Fibroblast of villous mesenchyme (primary cell): ENCODE measurements at regions not wholly inside any gene's neighbourhood (a gene's known extent, or its start where the extent isn't known, plus 50 kb on each side); places are given as distances from the start of the nearest gene placed in this dataset.

Experiments
- DNase-seq: peaks from one replicate; pipeline ENCODE4 v3.0.0-alpha.2; 2010; ENCODE audit warnings: low read depth
- H3K4me3 ChIP-seq: 2 replicates; pipeline ENCODE4 v1.5.1; 2011; ENCODE audit warnings: low read depth, mild to moderate bottlenecking, low read length
- TF ChIP-seq, protein P1 (sequence below): IDR thresholded peaks from 2 replicates; pipeline ENCODE4 v1.5.1; 2012; ENCODE audit warnings: low read depth, mild to moderate bottlenecking, low read length; ENCODE audit not compliant: insufficient read depth

DNA sequence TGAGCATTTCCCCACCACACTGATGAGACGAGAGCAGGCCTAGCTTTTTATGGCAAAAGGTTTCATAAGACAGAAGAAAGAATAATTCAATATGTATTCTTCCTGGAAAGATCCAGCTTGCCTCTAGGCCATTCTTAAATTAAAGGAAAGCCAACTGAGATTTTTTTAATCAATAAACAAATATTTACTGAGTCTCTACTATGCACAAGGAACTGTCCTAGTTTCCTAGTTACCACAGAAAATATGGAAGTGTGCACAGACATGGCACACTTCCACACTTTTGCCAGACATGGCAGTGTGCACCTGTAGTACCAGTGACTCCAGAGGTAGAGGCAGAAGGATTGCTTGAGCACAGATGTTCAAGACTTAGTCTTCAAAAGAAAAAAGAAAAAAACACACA, 281.0 kb downstream of the CETN3 start:
- TF ChIP-seq, protein P1, sequence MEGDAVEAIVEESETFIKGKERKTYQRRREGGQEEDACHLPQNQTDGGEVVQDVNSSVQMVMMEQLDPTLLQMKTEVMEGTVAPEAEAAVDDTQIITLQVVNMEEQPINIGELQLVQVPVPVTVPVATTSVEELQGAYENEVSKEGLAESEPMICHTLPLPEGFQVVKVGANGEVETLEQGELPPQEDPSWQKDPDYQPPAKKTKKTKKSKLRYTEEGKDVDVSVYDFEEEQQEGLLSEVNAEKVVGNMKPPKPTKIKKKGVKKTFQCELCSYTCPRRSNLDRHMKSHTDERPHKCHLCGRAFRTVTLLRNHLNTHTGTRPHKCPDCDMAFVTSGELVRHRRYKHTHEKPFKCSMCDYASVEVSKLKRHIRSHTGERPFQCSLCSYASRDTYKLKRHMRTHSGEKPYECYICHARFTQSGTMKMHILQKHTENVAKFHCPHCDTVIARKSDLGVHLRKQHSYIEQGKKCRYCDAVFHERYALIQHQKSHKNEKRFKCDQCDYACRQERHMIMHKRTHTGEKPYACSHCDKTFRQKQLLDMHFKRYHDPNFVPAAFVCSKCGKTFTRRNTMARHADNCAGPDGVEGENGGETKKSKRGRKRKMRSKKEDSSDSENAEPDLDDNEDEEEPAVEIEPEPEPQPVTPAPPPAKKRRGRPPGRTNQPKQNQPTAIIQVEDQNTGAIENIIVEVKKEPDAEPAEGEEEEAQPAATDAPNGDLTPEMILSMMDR, result no peak
- no peak overlapping the region for H3K4me3 ChIP-seq
- no peak for DNase-seq

DNA sequence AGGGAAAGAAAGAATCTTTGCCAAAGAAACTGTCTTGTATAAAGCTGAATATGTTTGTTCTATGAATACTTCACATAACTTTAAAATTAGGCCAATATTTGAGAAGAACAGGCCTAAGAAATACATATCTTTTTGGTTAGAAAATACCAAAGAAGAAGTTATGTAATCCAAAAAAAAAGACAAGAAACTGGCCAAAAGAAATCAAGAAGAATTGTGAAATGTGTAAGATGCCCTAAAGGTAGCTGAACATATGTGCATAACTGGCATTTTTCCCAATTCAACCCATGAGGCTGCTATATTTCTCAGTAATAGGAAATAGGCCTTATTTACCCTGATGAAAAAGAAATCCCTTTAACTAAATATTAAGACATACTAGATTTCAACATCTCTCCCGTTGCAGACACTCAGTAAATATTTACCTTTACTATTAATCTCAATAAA, 290.0 kb downstream of the CETN3 start:
- H3K4me3 ChIP-seq, result no peak overlapping the region
- peak; percentile 27 for DNase-seq
- TF ChIP-seq, protein P1, result no peak

DNA sequence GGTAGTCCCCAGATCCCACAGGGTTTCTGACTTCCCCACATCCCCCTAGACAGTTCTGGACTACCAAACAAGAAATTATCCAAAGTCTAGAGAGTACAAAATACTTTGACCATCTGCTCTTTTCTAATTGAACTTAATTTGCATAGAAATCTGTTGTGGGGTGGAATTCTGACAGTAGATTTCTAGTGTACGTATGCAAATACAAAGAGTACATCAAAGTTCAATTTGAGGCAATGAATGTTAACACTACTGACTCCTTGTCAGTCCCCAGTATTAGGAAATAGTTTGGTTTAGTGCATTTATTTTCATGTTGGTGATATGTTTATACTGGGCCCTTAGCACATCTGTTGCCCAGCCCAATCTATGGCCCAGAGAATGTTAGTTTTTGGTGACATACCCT, 292.6 kb downstream of the CETN3 start:
- TF ChIP-seq, protein P1, result no peak
- DNase-seq, result no peak
- H3K4me3 ChIP-seq, result no peak overlapping the region

DNA sequence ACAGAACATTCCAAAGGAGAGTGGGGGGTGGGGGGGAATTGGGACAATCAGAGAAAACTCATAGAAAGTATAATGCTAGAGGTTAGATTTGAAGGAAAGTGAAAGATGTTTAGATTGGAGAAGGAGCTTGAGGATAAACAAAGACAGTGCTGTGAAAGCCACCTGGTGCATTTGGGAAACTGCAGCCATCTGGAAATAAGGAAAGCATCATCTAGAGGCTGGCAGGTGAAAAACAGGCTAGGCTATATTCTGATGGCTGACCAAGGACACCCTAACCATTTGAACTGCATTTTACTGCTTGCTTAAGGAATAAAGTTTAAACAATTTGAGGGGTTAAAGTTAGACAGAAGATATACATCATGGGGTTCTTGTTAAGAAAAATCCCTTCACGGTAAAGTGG, 296.4 kb downstream of the CETN3 start:
- no peak overlapping the region for H3K4me3 ChIP-seq
- no peak for DNase-seq
- TF ChIP-seq, protein P1, result no peak

DNA sequence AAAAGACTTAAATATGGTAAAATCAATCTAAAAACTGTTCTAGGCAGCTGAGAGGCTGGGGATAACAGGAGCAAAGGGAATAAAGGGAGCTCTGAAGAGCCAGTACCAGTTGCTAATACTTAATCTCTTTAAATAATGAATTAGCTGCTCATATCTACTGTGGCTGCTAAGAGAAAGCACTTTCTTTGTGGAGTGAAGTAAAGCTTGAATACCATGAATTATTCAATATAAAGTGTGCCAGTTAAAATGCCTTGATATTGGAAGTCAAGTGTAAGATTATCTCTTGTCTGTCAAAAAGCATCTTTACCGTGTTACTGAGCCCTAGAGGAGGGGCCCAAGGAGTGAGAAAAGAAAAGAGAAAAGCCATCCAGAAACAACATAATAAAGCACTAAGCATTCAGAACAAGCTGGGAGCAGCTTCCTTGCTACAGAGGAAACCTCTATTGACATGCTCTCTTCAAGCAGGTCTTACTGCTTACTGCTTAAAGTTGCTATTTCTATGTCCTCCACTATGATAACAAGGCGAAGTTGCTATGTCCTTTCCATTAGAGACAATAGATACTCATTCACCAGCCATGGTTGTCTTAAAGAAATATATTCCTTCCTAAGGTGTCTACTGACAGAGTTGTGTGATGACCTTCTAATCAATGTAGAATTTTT, 297.4 kb downstream of the CETN3 start:
- no peak for DNase-seq
- no peak overlapping the region for H3K4me3 ChIP-seq
- TF ChIP-seq, protein P1, result no peak

DNA sequence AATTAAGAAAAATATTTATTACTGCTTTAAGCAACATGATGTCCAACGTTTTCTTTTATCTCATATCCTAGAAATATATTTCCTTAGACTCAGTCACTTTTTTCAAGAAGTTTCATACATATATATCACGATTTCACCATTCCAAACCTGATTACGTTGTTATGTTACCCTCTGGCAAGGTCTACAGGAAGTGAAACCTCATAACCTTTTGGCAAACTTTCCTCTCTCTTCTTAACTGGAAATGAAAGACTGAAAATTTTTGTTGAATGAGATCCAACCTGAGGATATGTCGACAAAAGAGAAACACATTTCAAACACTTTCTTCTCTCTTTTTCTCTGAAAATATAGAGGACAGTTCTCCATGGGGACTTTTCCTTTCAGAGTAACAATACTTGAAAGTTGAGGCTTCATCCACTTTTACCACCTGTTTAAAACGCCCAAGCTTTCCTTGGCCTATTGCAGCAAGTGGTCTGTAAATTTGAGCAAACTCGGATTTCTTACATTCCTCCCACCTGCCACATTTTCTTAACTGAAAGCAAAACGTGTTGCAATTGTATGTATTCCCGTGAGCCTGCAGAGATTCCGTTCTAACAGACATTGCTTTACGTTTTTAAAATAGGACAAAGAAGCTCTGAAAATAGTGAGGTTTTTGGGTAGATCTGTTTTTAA, 298.1 kb downstream of the CETN3 start:
- no peak overlapping the region for H3K4me3 ChIP-seq
- TF ChIP-seq, protein P1, result no peak
- peak; percentile 6 for DNase-seq

DNA sequence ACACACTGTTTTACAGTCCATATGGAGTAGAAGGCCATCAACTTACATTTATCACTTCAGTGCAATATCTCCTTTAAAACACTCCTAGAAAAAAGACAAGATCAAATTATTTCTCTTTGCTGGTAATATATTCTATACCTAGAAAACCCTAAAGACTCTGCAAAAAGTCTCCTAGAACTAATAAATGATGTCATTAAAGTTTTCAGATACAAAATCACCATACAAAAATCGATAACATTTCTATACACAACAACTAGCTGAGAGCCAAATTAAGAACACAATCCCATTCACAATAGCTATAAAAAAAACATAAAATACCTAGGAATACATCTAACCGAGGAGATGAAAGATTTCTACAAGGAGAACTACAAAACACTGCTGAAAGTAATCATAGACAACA, 300.3 kb downstream of the CETN3 start:
- TF ChIP-seq, protein P1, result no peak
- H3K4me3 ChIP-seq, result no peak overlapping the region
- no peak for DNase-seq
